GM19468 (cell line): ENCODE measurements at regions not wholly inside any gene's neighbourhood (a gene's known extent, or its start where the extent isn't known, plus 50 kb on each side); places are given as distances from the start of the nearest gene placed in this dataset.

ENCODE experiments used
- ATAC-seq: cut with Tn5 transposase; IDR thresholded peaks from one replicate; pipeline ENCODE4 v1.9.1; 2021; ENCODE audit warnings: mild to moderate bottlenecking, moderate library complexity, moderate number of reproducible peaks; ENCODE audit not compliant: unreplicated experiment; ENCODE audit errors: extremely low read depth

- ATAC-seq = no peak
Measured at GRCh38 chr2:8098476-8099266, 583.2 kb upstream of the ID2 start.

GRCh38 chr2:8099267-8099582 is 582.6 kb upstream of the ID2 start:
- ATAC-seq = no peak

GRCh38 chr2:8101614-8102277 is 580.1 kb upstream of the ID2 start:
- no peak for ATAC-seq

GRCh38 chr2:8102470-8102869 is 579.4 kb upstream of the ID2 start:
- ATAC-seq = no peak

- no peak for ATAC-seq
Measured at GRCh38 chr2:8103085-8103708, 578.7 kb upstream of the ID2 start.

- no peak for ATAC-seq
Measured at GRCh38 chr2:8107150-8107549, 574.7 kb upstream of the ID2 start.

GRCh38 chr2:8107621-8108378 is 574.1 kb upstream of the ID2 start:
- no peak for ATAC-seq

- no peak for ATAC-seq
Measured at GRCh38 chr2:8110716-8111115, 571.1 kb upstream of the ID2 start.

GRCh38 chr2:8111193-8111592 is 570.7 kb upstream of the ID2 start:
- ATAC-seq = no peak

- ATAC-seq = no peak
Measured at GRCh38 chr2:8115456-8115855, 566.4 kb upstream of the ID2 start.

- no peak for ATAC-seq
Measured at GRCh38 chr2:8115966-8116365, 565.9 kb upstream of the ID2 start.

- ATAC-seq = no peak
Measured at GRCh38 chr2:8116661-8117060, 565.2 kb upstream of the ID2 start.

- ATAC-seq = no peak
Measured at GRCh38 chr2:8118940-8119781, 562.7 kb upstream of the ID2 start.

- ATAC-seq = no peak
Measured at GRCh38 chr2:8119782-8120505, 561.9 kb upstream of the ID2 start.

GRCh38 chr2:8120506-8120860 is 561.4 kb upstream of the ID2 start:
- no peak for ATAC-seq

- ATAC-seq = no peak
Measured at GRCh38 chr2:8121022-8121825, 560.6 kb upstream of the ID2 start.

GRCh38 chr2:8121826-8122513 is 559.9 kb upstream of the ID2 start:
- ATAC-seq = no peak

GRCh38 chr2:8122520-8122919 is 559.3 kb upstream of the ID2 start:
- ATAC-seq = no peak
